ENCODE measurements at regions not wholly inside any gene's neighbourhood (a gene's known extent, or its start where the extent isn't known, plus 50 kb on each side); places are given as distances from the start of the nearest gene placed in this dataset.
"Not testable (repeated sequence)": the region's sequence is repeated elsewhere in the genome, so short reads cannot be mapped to it uniquely, and the experiment has no call there.

DNA sequence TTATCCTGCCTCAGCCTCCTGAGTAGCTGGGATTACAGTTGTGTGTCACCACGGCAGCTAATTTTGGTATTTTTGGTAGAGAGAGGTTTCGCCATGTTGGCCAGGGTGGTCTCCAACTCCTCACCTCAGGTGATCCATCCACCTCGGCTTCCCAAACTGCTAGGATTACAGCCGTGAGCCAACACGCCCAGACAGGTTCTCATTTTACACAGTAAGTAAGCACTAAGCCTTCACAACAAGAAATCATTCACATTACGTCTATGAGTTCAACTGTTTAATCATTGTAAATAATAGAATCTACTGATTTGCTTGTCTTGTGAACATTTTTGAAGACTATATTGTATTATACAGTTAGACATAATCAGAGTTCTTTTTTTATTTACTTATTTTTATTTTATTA, 131.5 kb upstream of the LRATD1 start:
- ATAC-seq (no peak), DNase-seq (no peak)
- CTCF ChIA-PET = no interaction called here
- no peaks in the 10 kb centered on the region for H3K4me1 Mint-ChIP-seq (ENCODE audit: low read depth)
- H3K9me3 Mint-ChIP-seq (ENCODE audit: insufficient read depth) = peaks cover 9% of the 10 kb centered on the region
- H3K36me3 Mint-ChIP-seq (ENCODE audit: low read depth) = no peaks in the 10 kb centered on the region
- no peak overlapping the region for H3K4me3 Mint-ChIP-seq
- H3K27ac Mint-ChIP-seq = no peak overlapping the region
- no peaks in the 10 kb centered on the region for H3K27me3 Mint-ChIP-seq (ENCODE audit: low read depth)
- POLR2A ChIA-PET = no interaction called here

GRCh38 chr2:14506955-14507354, 125.6 kb upstream of the LRATD1 start:
- H3K4me1 Mint-ChIP-seq (ENCODE audit: low read depth); CTCF ChIA-PET; H3K36me3 Mint-ChIP-seq (ENCODE audit: low read depth); H3K9me3 Mint-ChIP-seq (ENCODE audit: insufficient read depth); H3K27me3 Mint-ChIP-seq (ENCODE audit: low read depth); ATAC-seq; DNase-seq; H3K4me3 Mint-ChIP-seq; POLR2A ChIA-PET; H3K27ac Mint-ChIP-seq: not testable (repeated sequence)

DNA sequence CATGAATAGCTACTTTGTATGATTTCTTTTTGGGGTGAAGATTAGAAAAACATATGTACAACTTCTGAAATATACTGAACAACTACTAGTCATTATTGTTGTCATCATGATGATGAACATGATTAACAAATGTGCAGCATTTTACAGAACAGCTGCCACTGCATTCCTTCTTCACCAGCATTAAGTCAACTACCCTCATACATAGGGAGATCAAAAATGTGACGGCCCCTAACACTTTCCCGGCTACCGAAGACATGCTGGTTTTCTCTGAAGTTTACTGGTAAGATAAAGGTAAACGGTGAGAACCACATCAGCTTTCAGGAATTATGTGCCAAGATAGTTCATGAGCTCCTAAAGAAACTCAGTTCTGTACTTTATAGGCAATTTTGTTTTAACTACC, 121.0 kb upstream of the LRATD1 start:
- no peak overlapping the region for H3K4me3 Mint-ChIP-seq
- H3K4me1 Mint-ChIP-seq (ENCODE audit: low read depth) = no peaks in the 10 kb centered on the region
- POLR2A ChIA-PET = no interaction called here
- no peaks in the 10 kb centered on the region for H3K36me3 Mint-ChIP-seq (ENCODE audit: low read depth)
- H3K27me3 Mint-ChIP-seq (ENCODE audit: low read depth) = no peaks in the 10 kb centered on the region
- CTCF ChIA-PET = no interaction called here
- ATAC-seq (no peak), DNase-seq (no peak)
- H3K9me3 Mint-ChIP-seq (ENCODE audit: insufficient read depth) = no peaks in the 10 kb centered on the region
- no peak overlapping the region for H3K27ac Mint-ChIP-seq

- H3K4me1 Mint-ChIP-seq (ENCODE audit: low read depth) = no peaks in the 10 kb centered on the region
- ATAC-seq (no peak), DNase-seq (no peak)
- peaks cover 3% of the 10 kb centered on the region for H3K9me3 Mint-ChIP-seq (ENCODE audit: insufficient read depth)
- POLR2A ChIA-PET = no interaction called here
- H3K27ac Mint-ChIP-seq = no peak overlapping the region
- no peak overlapping the region for H3K4me3 Mint-ChIP-seq
- CTCF ChIA-PET = no interaction called here
- no peaks in the 10 kb centered on the region for H3K27me3 Mint-ChIP-seq (ENCODE audit: low read depth)
- no peaks in the 10 kb centered on the region for H3K36me3 Mint-ChIP-seq (ENCODE audit: low read depth)
Observed at GRCh38 chr2:14513903-14514302, 118.6 kb upstream of the LRATD1 start.

GRCh38 chr2:14516844-14517243, 115.7 kb upstream of the LRATD1 start:
- ChIA-PET POLR2A (no interaction called here), CTCF (no interaction called here)
- no peak for DNase-seq
- Mint-ChIP-seq H3K27ac (no peak overlapping the region), H3K4me3 (no peak overlapping the region), H3K4me1 (ENCODE audit: low read depth) (no peaks in the 10 kb centered on the region), H3K27me3 (ENCODE audit: low read depth) (no peaks in the 10 kb centered on the region), H3K36me3 (ENCODE audit: low read depth) (no peaks in the 10 kb centered on the region), H3K9me3 (ENCODE audit: insufficient read depth) (peaks cover 3% of the 10 kb centered on the region)
- ATAC-seq = no peak

- Mint-ChIP-seq H3K27ac (no peak overlapping the region), H3K27me3 (ENCODE audit: low read depth) (no peaks in the 10 kb centered on the region), H3K9me3 (ENCODE audit: insufficient read depth) (peaks cover 3% of the 10 kb centered on the region), H3K36me3 (ENCODE audit: low read depth) (no peaks in the 10 kb centered on the region), H3K4me3 (no peak overlapping the region), H3K4me1 (ENCODE audit: low read depth) (no peaks in the 10 kb centered on the region)
- ChIA-PET CTCF (no interaction called here), POLR2A (no interaction called here)
- DNase-seq = no peak
- ATAC-seq = no peak
Observed at GRCh38 chr2:14517731-14518130, 114.8 kb upstream of the LRATD1 start.

GRCh38 chr2:14520385-14520945, 112.1 kb upstream of the LRATD1 start:
- Mint-ChIP-seq H3K4me3 (no peak overlapping the region), H3K36me3 (ENCODE audit: low read depth) (no peaks in the 10 kb centered on the region), H3K27me3 (ENCODE audit: low read depth) (no peaks in the 10 kb centered on the region), H3K9me3 (ENCODE audit: insufficient read depth) (peaks cover 8% of the 10 kb centered on the region), H3K27ac (no peak overlapping the region), H3K4me1 (ENCODE audit: low read depth) (no peaks in the 10 kb centered on the region)
- CTCF ChIA-PET = no interaction called here
- DNase-seq (no peak), ATAC-seq (no peak)
- POLR2A ChIA-PET = no interaction called here

DNA sequence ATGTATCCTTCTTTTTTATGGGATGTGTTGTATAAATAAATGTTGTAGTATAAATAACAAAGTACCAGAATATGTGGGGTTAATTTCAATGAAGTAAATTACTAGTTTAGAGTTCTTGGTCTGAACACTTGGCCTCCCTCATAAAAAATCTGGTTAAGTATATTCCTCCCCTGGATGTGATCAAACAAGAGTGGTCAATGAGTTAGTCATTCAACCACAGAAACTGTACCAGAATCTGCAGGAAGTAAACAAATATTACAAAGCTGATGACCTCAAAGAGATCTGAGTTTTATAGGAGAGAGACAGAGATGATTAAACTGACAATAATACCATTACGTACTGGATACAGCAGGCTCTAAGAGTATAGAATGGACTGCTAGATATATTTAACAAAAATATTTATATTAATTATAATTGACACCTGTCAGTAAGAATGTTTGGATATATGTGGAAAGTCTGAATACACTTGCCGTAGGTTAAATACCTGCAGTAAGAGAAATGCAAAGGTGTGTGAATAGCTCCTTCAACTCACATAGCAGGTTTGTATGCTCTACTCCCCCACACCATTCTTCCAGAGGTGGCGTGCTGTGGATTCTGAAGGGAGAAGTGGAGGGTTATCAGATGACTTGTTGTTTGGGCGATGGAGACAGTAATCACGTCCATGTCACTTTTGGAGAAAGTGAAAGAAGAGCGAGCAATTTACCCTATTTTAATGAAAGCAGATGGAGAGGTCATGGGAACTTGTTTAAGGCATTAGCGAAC, 108.3 kb upstream of the LRATD1 start:
- CTCF ChIA-PET = no interaction called here
- H3K4me1 Mint-ChIP-seq (ENCODE audit: low read depth) = no peaks in the 10 kb centered on the region
- H3K27ac Mint-ChIP-seq = no peak overlapping the region
- H3K9me3 Mint-ChIP-seq (ENCODE audit: insufficient read depth) = peaks cover 4% of the 10 kb centered on the region
- no peak for DNase-seq
- H3K36me3 Mint-ChIP-seq (ENCODE audit: low read depth) = no peaks in the 10 kb centered on the region
- no peak for ATAC-seq
- H3K27me3 Mint-ChIP-seq (ENCODE audit: low read depth) = no peaks in the 10 kb centered on the region
- H3K4me3 Mint-ChIP-seq = no peak overlapping the region
- POLR2A ChIA-PET = no interaction called here

GRCh38 chr2:14524803-14525080, 107.8 kb upstream of the LRATD1 start:
- H3K9me3 Mint-ChIP-seq (ENCODE audit: insufficient read depth) = peaks cover 4% of the 10 kb centered on the region
- no peaks in the 10 kb centered on the region for H3K36me3 Mint-ChIP-seq (ENCODE audit: low read depth)
- DNase-seq = no peak
- POLR2A ChIA-PET = no interaction called here
- H3K4me1 Mint-ChIP-seq (ENCODE audit: low read depth) = no peaks in the 10 kb centered on the region
- no peak overlapping the region for H3K27ac Mint-ChIP-seq
- no peak for ATAC-seq
- no peaks in the 10 kb centered on the region for H3K27me3 Mint-ChIP-seq (ENCODE audit: low read depth)
- CTCF ChIA-PET = no interaction called here
- H3K4me3 Mint-ChIP-seq = no peak overlapping the region

DNA sequence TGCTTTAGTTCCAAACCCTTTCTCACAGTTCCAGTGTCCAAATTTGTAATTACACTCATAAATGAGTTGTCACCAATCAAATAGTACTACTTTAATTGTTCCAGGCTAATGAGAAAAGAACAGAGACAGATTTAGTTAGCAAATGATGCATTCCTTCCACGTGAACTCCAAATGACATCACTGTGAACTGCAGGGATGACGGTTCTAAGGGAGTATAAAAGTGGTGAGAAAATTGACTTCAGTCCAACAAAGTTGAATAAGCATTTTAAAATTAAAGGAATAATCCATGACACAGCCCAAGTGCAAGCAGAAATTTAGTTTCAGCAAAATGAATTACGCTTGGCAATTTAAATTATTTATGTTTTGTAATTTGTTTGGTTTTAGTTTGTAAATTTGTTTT, 102.0 kb upstream of the LRATD1 start:
- no peak overlapping the region for H3K27ac Mint-ChIP-seq
- H3K9me3 Mint-ChIP-seq (ENCODE audit: insufficient read depth) = no peaks in the 10 kb centered on the region
- H3K27me3 Mint-ChIP-seq (ENCODE audit: low read depth) = no peaks in the 10 kb centered on the region
- ATAC-seq (no peak), DNase-seq (no peak)
- H3K4me3 Mint-ChIP-seq = no peak overlapping the region
- no peaks in the 10 kb centered on the region for H3K4me1 Mint-ChIP-seq (ENCODE audit: low read depth)
- ChIA-PET CTCF (no interaction called here), POLR2A (no interaction called here)
- no peaks in the 10 kb centered on the region for H3K36me3 Mint-ChIP-seq (ENCODE audit: low read depth)

DNA sequence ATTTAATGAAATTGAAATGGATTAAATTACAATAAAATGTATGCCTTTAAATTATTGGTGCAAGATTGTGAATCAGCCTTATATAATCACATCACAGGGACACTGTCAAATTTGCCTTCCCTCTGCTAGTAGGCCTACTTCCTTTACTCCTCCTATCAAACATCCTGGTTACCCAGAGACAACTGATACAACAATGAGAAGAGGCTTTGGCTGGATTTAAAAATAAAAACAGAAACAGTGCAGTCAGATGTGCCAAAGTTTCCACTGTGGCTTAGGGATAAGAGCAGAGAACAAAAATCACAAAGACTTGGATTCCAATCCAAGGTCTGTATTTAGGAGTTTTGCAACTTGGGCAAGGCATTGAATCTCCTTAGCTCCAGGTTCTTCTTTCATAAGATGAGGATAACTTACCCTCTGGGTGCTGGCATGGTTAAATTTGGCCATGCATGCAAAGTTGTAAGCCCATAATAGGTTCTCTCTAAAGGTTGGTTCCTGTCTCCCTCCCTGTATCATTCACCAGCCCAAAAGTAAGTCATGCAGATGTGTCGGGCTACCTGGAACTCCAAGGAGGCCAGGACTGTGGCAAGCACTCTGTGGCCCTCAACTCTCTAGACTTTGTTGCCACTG, 99.3 kb upstream of the LRATD1 start:
- ATAC-seq (no peak), DNase-seq (no peak)
- no peaks in the 10 kb centered on the region for H3K4me1 Mint-ChIP-seq (ENCODE audit: low read depth)
- H3K36me3 Mint-ChIP-seq (ENCODE audit: low read depth) = no peaks in the 10 kb centered on the region
- no peaks in the 10 kb centered on the region for H3K9me3 Mint-ChIP-seq (ENCODE audit: insufficient read depth)
- CTCF ChIA-PET = no interaction called here
- H3K4me3 Mint-ChIP-seq = no peak overlapping the region
- POLR2A ChIA-PET = no interaction called here
- H3K27ac Mint-ChIP-seq = no peak overlapping the region
- H3K27me3 Mint-ChIP-seq (ENCODE audit: low read depth) = no peaks in the 10 kb centered on the region

GRCh38 chr2:14535156-14535555, 97.4 kb upstream of the LRATD1 start:
- CTCF ChIA-PET = no interaction called here
- H3K36me3 Mint-ChIP-seq (ENCODE audit: low read depth) = no peaks in the 10 kb centered on the region
- no peak overlapping the region for H3K4me3 Mint-ChIP-seq
- no peaks in the 10 kb centered on the region for H3K9me3 Mint-ChIP-seq (ENCODE audit: insufficient read depth)
- DNase-seq (no peak), ATAC-seq (no peak)
- POLR2A ChIA-PET = no interaction called here
- H3K4me1 Mint-ChIP-seq (ENCODE audit: low read depth) = no peaks in the 10 kb centered on the region
- no peaks in the 10 kb centered on the region for H3K27me3 Mint-ChIP-seq (ENCODE audit: low read depth)
- no peak overlapping the region for H3K27ac Mint-ChIP-seq

- Mint-ChIP-seq H3K4me3 (no peak overlapping the region), H3K27ac (no peak overlapping the region), H3K9me3 (ENCODE audit: insufficient read depth) (no peaks in the 10 kb centered on the region), H3K36me3 (ENCODE audit: low read depth) (no peaks in the 10 kb centered on the region), H3K4me1 (ENCODE audit: low read depth) (no peaks in the 10 kb centered on the region), H3K27me3 (ENCODE audit: low read depth) (no peaks in the 10 kb centered on the region)
- ATAC-seq (no peak), DNase-seq (no peak)
- ChIA-PET POLR2A (no interaction called here), CTCF (no interaction called here)
Observed at GRCh38 chr2:14536976-14537375, 95.5 kb upstream of the LRATD1 start.

All from activated CD8-positive, alpha-beta T cell treated with anti-CD3 and anti-CD28 coated beads, Interleukin-2, amount 10 ng/mL, durations not matched to agents 7 days and 5 days (primary cell).